PFSK-1 (cell line): ENCODE measurements at regions not wholly inside any gene's neighbourhood (a gene's known extent, or its start where the extent isn't known, plus 50 kb on each side); places are given as distances from the start of the nearest gene placed in this dataset.

Experiments used
- FOXP2 ChIP-seq: optimal IDR thresholded peaks from 2 replicates; pipeline ENCODE3; 2011; ENCODE audit warnings: borderline replicate concordance, control low read depth, inconsistent platforms; ENCODE audit not compliant: insufficient read depth; ENCODE audit errors: extremely low read length, extremely low read depth
- POLR2AphosphoS5 ChIP-seq: IDR thresholded peaks from 2 replicates; pipeline ENCODE4 v1.6.1; 2012; ENCODE audit warnings: low read depth, mild to moderate bottlenecking, control low read depth, low read length, moderate library complexity
- REST ChIP-seq, 2 experiments: IDR thresholded peaks; 2 replicates each; pipeline versions ENCODE4 v1.6.1 to v1.8.0; 2011 to 2012; ENCODE audit warnings: low read depth in 2 of 2, low read length in 2 of 2, control low read depth in 1 of 2, inconsistent platforms in 1 of 2, mild to moderate bottlenecking in 1 of 2, moderate library complexity in 1 of 2; ENCODE audit not compliant: insufficient read depth in 1 of 2
- SIN3A ChIP-seq: IDR thresholded peaks from 2 replicates; pipeline ENCODE4 v1.6.1; 2012; ENCODE audit warnings: mild to moderate bottlenecking, low read length, moderate library complexity, borderline replicate concordance; ENCODE audit not compliant: insufficient read depth
- TAF1 ChIP-seq: IDR thresholded peaks from 2 replicates; pipeline ENCODE4 v1.6.1; 2012; ENCODE audit warnings: low read length, control low read depth, borderline replicate concordance; ENCODE audit not compliant: insufficient read depth

GRCh38 chr18:27527856-27528255, 342.7 kb upstream of the CHST9 start:
- TF ChIP-seq SIN3A (no peak), TAF1 (no peak), POLR2AphosphoS5 (no peak), REST (IDR thresholded peaks at IDR 0.05; ENCODE audit: insufficient read depth in 1 of 2, low read depth in 2 of 2, low read length in 2 of 2) (no peak), FOXP2 (no peak)

- TF ChIP-seq FOXP2 (no peak), POLR2AphosphoS5 (no peak), SIN3A (no peak), TAF1 (no peak), REST (IDR thresholded peaks at IDR 0.05; ENCODE audit: insufficient read depth in 1 of 2, low read depth in 2 of 2, low read length in 2 of 2) (no peak)
Observed at GRCh38 chr18:27520401-27520800, 335.3 kb upstream of the CHST9 start.

DNA sequence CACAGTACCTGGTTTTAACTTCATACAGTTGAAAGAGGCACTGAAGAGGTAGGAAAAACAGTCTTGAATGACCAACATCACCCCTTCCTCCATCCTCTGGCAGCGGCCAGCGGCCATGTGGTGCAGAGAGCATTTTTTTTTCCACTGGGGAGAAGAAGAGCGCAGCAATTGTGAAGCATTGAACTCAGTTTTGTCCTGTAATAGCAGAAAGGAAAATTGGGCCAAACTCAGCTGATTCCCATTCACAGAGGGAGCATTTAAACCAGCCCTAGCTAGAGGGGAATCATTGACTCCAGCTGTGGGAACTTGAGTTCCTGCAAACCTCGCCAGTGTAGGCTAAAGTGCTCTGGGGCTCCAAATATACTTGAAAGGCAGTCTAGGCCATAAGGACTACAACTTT, 316.6 kb upstream of the CHST9 start:
- TF ChIP-seq SIN3A (no peak), TAF1 (no peak), POLR2AphosphoS5 (no peak), FOXP2 (no peak), REST (IDR thresholded peaks at IDR 0.05; ENCODE audit: insufficient read depth in 1 of 2, low read depth in 2 of 2, low read length in 2 of 2) (no peak)

- TF ChIP-seq POLR2AphosphoS5 (no peak), REST (IDR thresholded peaks at IDR 0.05; ENCODE audit: insufficient read depth in 1 of 2, low read depth in 2 of 2, low read length in 2 of 2) (no peak), TAF1 (no peak), SIN3A (no peak), FOXP2 (no peak)
Observed at GRCh38 chr18:27500531-27500930, 315.4 kb upstream of the CHST9 start.

GRCh38 chr18:27497246-27497645, 312.1 kb upstream of the CHST9 start:
- TF ChIP-seq TAF1 (no peak), POLR2AphosphoS5 (no peak), SIN3A (no peak), FOXP2 (no peak), REST (IDR thresholded peaks at IDR 0.05; ENCODE audit: insufficient read depth in 1 of 2, low read depth in 2 of 2, low read length in 2 of 2) (no peak)
